Fibroblast of upper back skin (primary cell): ENCODE measurements at regions not wholly inside any gene's neighbourhood (a gene's known extent, or its start where the extent isn't known, plus 50 kb on each side); places are given as distances from the start of the nearest gene placed in this dataset.

Source experiments
- DNase-seq: peaks from one replicate; pipeline ENCODE4 v3.0.0-alpha.2; 2013

DNA sequence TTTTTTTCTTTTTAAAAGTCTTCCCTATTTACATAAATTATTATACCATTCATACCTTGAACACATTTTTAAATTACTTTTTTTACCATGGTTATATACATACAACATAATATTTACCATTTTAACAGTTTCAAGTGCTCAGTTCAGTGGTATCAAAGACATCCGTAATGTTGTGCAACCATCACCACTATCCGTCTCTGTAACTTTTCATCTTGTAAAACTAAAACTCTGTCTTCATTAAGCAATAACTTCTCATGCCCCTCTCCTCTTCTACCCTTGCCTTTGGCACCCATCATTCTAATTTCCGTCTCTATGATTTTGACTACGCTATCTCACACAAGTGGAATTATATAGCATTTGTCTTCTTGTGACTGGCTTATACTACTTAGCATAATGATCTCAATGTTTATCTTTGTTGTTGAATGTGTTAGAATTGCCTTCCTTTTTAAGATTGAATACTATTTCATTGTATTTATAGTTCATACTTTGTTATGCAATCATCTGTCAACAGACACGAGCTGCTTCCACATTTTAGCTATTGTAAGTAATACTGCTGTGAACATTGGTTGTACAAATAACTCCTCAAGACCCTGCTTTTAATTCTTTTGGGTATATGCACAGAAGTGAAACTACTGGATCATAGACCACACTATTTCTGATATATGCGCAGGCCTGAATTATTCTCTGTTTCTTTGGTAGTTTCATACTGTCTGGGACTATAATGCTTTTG lies 689.5 kb upstream of the NCAM2 start:
- no peak for DNase-seq

DNA sequence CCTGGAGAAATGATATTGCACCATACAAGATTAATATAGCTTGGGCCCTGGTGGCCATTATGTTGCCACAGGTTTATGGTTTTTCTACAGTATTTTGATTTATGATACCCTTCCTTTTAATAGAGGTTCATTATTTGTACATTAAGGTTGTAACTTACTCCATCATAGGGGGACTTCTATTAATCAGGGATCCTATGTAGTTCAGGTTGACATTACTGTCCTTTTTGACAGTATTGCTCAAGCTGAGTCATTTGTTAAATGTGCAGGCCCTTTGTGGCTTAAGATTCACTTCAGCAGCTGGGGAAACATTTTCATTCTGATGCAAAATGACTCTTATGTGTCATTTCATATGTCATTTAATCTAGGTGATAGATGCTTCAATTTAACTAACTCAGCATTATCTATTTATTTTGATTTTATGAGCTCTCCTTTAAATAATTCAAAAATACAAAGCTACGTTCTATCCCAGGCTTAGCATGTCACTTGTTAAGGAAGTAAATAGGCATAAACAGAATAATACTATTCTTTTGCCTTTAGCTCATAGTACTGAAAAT lies 686.9 kb upstream of the NCAM2 start:
- no peak for DNase-seq

DNA sequence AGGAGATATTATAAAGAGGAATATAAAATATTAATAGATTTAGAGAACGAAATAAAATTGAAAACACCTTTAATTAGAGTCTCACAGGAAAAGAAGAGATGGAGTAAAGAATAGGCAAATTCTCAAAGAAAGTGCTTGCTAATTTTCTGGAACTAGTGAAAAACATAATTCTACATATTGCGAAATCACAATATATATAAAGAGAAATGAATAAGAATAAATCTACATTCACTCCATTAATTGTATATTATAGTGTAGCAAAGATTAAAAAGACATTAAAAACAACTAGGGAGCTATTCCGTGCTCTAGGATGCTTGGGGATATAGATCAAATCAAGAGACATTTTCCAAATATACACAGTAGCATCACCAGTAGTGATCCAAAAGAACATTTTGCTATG lies 685.2 kb upstream of the NCAM2 start:
- DNase-seq: no peak

DNA sequence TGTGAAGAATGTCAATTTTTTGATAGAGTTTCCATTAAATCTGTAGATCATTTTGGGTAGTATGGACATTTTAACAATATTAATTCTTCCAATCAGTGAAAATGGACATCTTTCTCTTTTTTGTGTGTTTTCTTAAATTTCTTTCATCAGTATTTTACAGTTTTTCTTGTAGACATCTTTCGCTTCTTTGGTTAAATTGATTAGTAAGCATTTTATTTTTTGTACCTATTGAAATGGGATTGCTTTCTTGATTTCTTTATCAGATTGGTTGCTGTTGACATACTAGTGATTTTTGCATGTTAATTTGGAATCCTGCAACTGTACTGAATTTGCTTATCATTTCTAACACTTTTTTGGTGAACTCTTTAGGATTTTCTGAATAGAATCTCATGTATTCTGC lies 683.2 kb upstream of the NCAM2 start:
- no peak for DNase-seq

DNA sequence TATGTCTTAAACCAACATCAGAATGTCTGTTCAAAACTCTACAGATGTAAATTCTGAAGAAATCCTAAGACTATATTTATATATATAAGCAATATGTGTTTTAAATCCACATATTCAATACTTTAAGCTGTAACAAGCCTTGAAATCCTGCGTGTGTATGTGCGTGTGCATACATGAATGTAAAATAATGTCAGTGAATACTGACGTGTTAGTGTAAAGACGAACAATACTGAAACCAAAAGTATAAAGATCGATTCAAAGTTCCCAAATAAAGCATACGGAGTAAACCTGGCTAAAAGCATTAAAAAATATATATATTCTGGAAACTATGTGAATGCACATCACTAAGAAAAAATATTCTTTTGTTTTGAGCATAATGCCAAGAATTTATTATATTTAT lies 668.6 kb upstream of the NCAM2 start:
- DNase-seq: no peak

DNA sequence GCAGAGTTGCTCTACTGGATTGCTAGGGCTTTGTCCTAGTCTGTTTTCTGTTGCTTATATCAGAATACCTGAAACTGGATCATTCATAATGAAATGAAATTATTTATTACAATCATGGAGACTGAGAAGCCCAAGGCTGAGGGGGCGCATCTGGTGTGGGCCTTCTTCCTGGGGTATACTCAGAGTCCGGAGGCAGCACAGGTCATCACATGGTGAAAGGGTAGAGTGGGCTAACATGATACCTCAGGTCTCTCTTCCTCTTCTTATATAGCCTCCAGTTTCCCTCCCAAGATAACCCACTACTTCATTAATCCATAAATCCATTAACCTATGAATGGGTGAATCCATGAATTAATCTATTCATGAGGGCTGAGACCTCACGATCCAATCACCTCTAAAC lies 667.6 kb upstream of the NCAM2 start:
- no peak for DNase-seq

DNA sequence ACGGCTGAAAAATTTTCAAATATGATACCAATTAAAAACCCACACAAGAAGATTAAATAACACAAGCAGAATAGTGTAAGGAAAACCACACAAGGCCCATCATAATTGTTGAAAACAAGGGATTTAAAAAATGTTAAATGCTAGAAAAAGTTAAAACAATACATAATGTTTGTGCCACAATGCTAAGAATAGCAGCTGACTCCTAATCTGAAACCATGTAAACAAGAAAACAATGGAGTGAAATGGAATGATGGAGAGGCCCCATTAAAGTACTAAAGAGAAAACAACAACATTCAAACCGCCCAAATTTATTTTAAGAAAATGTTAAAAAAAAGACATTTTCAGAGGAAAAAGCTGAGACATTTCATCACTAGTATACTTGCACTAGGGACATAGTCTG lies 663.6 kb upstream of the NCAM2 start:
- no peak for DNase-seq

DNA sequence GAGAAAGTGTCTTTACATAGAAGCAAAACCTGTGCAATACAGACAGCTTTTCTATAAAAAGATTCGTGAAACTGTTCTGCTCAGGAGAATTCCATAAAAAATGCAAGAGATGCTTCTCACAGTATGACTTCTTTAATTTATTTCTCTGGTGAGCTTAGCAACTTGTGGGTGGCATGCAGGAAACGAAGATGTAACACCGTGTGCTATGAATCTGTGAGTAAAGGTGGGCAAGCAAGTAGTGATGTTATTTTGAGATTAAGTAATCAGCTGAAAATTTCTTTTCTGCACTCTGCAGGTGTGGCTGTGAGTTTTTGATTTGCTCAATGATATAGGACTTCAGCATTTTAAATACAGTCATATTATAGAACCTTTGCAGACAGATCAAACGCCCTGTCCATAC lies 656.8 kb upstream of the NCAM2 start:
- no peak for DNase-seq

DNA sequence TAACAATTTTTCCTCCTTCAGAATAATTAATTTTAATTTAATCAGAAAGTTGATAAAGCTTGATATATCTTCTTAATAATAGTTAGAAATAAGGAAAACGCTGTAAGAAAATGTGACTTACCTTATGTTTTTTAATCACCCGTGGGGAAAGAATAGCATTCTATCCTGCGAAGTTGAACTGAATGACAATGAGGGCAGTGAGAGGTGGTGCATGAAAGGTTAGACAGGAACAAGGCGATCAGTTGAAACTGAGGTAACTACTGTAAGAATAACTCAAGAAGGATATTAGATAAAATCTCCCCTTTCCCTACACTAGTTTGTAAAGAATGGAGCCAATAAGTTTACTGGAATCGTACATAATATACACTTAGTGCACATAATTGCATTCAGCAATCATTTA lies 655.0 kb upstream of the NCAM2 start:
- no peak for DNase-seq

DNA sequence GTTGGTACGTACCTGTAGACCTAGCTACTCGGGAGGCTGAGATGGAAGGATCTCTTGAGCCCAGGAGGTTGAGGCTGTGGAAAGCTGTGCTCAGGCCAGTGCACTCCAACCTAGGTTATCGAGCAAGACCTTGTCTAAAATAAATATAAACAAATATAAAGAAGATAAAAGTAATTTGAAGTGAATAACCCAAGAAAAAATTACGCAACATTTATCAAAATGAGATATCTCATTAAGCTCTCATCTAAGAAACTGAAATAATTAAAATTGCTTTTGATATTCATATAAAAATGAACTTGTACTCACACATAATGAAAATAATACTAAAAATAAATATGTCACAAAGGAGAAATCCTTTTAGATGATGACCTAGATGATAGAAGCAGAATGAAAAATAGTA lies 647.1 kb upstream of the NCAM2 start:
- no peak for DNase-seq

DNA sequence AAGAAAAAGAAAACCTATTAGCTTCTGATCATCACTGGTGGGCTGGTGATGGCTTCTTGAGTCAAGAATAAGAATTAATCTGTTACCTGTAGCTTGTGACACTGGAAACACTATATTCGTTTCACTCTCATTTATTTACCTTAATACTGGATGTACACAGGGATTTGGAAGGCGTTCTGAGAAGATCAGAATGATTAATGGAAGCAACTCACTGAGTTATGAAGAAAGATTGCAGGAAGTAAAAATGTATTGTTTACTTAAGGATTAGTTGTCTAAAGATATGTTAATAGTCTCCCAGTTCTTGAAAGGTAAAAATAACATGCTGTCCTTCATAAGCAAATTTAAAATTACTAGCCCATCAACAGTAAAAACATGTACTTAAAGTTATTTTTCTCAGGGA lies 644.9 kb upstream of the NCAM2 start:
- no peak for DNase-seq

DNA sequence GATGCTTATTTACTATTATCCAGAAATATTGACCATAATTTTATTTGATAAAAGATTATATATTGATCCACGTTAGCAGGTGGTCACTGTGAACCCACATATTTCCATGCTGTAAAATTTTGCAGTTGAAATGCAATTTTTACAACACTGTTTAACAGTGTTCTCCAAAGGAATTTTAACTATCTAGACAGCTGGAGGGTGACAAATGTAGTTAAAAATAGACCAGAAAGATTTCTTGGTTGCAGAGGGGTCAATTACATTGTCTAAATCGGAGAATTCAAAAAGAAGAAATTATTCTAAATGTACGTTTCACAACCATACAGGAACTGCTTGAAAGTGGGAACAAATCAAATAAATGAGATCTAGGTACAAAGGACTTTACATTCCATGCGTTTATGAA lies 625.2 kb upstream of the NCAM2 start:
- no peak for DNase-seq

DNA sequence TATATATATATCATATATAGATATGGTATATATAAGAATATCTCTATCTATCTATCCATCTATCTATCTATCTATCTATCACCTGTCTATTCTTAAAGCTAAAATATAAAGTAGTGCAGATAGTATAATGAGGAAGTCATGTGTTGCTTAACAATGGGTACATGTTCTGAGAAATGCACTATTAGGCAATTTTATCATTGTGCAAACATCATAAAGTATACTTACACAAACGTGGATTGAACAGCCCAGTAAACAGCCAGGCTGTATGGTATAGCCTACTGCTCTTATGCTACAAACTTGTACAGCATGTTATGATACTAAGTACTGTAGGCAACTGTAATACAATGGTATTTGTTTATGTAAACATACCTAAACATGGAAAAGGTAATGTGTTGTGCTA lies 621.0 kb upstream of the NCAM2 start:
- no peak for DNase-seq

DNA sequence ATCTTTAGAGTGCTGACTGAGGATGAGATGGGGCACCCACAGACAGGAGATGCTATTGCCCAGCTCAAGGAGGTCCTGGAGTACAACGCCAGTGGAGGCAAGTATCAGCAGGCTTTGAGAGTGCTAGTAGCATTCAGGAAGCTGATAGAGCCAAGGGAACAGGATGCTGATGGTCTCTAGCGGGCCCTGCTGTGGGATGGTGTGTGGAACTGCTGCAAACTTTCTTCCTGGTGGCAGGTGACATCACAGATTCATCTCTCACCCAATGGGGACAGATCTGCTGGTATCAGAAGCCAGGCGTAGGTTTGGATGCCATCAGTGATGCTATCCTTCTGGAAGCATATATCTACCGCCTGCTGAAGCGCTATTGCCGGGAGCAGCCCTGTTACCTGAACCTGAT lies 609.8 kb upstream of the NCAM2 start:
- DNase-seq: no peak

DNA sequence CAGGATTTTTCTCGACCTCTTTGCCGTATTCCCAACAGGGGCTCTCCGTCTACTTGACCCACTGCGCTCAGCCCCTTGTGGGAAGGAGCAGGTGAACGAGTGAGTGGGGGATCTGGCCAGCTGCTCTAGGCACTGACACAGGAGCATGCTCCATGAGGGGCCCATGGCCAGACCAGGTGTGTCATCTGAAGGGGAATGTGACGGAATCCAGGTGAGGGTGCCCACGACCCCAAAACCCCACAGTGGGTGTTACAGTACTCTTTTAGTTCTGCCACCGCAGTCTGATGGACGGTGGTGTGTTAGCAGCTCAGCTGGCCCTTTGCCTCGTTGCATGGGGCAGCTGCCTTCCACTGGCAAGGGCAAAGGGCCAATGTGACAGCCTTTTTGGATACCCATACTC lies 601.4 kb upstream of the NCAM2 start:
- no peak for DNase-seq

DNA sequence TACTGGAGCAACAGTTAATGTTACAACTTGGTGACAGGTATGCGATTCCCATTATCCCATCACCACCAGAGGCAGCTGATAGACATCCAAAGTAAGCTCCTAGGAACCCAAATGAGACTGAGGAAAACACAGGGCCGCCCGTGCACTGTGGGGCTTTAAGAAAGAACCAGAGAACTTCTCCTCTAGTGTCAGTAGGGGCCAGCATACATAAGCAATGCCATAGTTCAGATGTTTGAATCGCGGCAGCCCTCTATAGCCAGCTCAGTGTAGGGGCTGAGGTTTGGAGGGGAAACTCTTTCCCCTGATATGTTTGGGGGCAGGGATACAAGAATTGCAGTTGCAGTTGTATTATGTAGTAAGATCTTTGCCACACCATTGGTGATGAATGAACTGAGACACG lies 593.3 kb upstream of the NCAM2 start:
- DNase-seq: no peak

DNA sequence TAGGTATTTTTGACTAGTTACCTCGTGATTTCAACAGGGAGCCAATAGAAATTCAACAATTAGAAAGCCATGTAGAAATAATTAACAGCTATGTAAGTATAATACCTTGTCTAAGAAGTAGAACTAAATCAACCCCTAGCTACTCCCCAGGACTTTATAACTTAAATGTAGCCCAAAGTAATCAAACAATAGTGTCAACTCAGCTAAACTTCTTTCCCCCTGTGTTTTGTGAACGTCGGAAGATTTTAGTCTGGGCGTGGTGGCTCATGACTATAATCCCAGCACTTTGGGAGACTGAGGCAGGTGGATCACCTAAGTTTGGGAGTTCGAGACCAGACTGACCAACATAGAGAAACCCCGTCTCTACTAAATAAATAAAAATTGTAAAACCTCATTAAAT lies 579.9 kb upstream of the NCAM2 start:
- DNase-seq: no peak

DNA sequence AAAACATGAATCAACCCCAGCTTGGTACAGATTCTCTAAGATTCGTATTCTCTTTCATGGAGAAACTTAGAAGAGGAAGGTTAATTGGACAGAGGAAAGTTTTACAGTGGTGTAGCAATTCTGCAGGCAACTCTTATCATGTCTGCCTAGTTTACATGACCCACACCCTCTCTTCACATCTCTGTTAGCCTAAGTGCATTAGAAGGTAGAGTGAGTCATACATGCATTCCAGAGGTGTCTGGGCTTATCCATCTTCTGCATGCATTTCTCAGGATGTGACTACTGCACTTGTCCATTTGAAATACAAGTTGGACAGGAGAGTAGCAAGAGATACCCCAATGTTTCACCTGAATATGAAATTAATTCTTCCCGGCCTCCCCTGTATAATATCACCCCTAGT lies 578.4 kb upstream of the NCAM2 start:
- no peak for DNase-seq

DNA sequence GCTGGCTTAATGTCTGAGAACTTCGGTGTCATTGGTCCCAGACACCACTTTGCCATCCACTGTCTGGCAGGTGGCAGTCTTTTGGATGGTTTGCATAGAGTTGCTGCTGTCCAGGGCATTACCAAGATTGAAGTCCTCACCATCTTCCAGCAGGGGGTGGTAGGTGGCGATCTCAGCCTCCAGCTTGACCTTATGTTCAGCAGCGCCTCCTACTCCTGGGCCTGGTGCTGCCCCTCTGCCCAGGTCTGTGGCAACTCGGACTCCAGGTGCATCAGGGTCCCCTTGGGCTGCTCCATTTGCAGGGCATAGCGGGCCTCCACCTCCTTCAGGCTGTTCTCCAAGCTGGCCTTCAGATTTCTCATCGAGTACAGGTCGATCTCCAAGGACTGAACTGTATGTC lies 573.3 kb upstream of the NCAM2 start:
- no peak for DNase-seq

DNA sequence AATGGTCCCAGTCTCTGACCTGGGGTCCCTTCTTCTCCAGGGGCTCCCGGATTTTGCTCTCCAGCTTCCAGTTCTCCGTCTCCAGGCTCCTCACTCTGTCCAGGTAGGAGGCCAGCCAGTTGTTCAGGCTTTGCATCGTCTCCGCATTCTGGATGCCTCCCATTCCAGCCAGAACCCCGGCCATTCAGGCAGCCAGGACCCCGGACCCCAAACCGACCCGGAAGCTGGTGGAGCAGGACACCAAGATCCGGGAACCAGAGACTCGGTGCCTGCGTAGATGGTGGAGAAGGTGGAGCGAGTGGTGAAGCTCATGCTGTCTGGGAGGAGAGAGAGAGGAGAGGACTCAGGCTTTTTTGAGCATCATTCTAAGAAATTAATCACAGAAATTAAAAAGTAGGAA lies 572.4 kb upstream of the NCAM2 start:
- DNase-seq: no peak

DNA sequence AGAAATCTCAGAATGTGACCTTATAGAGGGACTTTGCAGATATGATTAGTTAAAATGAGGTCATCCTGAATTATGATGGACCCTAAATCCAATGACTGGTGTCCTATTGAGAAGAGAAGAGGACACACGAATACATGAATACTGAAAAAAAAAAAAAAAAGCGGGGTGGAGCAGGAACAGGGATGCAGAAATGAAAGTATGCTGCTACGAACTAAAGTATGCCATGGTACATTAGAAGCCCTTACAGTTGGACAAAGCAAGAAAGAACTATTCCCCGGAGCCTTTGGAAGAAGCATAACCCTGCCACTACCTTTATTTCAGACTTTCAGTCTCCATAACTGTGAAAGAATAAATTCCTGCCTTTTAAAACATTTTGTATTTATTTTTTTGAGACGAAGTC lies 557.9 kb upstream of the NCAM2 start:
- no peak for DNase-seq

DNA sequence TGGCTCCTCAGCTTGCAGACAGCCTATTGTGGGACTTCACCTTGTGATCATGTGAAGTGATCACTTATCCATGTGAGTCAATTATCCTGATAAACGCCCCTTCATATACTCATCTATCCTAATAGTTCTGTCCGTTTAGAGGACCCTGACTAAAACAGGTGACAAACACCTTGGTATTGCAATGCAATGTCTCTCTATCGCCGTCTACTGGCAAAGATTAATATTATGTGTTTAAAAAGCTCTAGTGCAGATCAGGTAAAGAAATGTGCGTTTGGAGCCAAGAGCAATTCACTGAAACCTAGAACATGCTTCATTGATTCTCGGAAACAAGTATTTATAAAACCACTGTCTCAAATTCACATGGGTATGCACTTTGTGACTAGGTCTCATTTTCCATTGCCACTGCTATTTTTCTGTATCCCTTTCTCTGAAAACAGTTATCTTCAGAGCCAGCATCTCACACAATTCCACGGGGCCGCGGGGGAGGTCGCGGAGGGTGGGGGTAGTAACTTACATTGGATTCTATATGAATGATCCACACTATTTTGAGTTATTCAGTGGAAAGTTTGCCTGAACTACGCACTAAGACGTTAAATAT lies 554.6 kb upstream of the NCAM2 start:
- no peak for DNase-seq

DNA sequence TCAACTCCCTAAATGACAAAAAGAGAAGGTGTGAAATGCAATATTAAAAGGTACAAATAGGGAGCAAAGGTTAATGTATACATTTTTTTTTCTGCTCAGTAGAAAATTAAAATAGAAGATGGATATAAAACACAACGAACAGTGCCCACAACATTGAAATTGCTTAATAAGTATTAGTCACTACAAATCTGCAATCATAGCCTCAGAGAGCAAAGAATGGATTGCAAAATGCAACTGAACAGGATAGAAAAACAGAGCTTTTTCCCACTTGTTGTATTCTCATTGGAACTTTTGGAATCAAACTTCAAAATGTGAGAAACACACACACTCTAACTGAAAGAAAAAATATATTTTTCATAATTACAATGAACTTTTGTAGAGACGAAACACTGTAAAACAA lies 552.2 kb upstream of the NCAM2 start:
- no peak for DNase-seq

DNA sequence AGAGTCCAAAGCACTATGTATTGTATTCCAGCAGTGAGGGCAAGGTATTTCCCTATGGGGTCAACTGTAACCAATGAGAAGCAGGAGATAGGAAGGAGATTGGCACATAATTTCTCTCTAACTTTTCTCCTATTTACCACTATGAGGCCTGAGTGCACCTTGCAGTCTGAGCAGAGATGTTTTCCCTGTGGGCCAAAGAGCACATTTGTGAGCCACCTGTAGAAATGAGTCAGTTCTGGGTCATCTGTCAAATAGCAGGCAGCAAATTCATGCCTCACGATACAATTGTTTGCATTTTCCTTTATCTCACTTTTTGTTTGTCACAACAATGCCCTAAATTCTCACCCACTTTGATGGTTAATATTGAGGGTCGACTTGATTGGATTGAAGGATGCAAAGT lies 547.2 kb upstream of the NCAM2 start:
- peak; percentile 5 for DNase-seq

DNA sequence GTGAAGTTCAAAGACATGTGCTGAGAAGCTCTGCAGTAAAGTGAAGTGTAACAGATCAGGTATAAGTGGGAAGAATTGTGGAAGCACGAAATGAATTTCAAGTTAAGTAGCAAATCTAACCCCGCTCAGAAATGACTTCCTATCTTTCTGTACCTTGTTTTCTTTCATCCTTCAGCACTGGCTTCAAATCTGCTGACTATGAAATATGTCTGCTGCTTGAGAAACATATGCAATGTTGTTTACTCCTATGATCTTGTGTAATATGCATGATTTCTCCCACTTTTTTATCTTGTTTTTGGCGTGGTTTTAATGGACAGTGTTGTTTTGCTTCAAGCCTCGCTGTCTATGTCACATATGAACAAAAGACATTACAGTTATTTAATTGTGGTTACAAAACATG lies 545.3 kb upstream of the NCAM2 start:
- DNase-seq: no peak
